HG02885 (cell line): ENCODE measurements at regions not wholly inside any gene's neighbourhood (a gene's known extent, or its start where the extent isn't known, plus 50 kb on each side); places are given as distances from the start of the nearest gene placed in this dataset.
"Not testable (repeated sequence)": the region's sequence is repeated elsewhere in the genome, so short reads cannot be mapped to it uniquely, and the experiment has no call there.

Experiments
- ATAC-seq: cut with Tn5 transposase; IDR thresholded peaks from one replicate; pipeline ENCODE4 v1.9.1; 2021; ENCODE audit warnings: mild to moderate bottlenecking; ENCODE audit not compliant: unreplicated experiment, poor library complexity

DNA sequence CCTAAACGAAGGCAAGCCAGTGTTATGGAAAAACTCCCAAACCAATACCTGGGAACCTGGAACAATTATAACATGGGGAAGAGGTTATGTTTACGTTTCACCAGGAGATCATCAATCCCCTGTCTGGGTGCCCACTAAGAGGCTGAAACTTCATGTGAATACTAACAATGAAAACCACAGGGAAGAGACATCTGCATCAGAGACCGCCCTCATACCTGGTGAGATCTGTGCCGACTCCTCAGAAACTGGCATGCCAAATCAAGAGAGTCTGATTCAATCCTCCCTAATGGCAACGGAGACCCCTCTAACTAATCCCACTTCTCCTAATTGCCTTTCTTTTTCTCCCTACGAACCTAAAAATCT, 163.2 kb downstream of the IER5 start:
- ATAC-seq, result no peak

DNA sequence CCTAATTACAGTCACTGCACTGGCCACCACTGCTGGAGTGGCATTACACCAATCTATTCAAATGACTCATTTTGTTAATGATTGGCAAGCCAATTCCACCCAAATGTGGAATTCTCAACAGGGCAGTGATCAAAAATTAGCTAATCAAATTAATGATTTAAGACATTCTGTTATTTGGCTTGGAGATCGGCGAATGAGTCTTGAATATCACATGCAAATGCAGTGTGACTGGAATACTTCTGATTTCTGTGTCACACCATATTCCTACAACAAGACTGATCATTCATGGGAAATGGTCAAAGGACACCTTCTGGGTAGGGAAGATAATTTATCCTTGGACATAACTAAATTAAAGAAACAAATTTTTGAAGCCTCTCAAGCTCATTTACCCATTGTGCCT, 165.1 kb downstream of the IER5 start:
- ATAC-seq, result not testable (repeated sequence)

DNA sequence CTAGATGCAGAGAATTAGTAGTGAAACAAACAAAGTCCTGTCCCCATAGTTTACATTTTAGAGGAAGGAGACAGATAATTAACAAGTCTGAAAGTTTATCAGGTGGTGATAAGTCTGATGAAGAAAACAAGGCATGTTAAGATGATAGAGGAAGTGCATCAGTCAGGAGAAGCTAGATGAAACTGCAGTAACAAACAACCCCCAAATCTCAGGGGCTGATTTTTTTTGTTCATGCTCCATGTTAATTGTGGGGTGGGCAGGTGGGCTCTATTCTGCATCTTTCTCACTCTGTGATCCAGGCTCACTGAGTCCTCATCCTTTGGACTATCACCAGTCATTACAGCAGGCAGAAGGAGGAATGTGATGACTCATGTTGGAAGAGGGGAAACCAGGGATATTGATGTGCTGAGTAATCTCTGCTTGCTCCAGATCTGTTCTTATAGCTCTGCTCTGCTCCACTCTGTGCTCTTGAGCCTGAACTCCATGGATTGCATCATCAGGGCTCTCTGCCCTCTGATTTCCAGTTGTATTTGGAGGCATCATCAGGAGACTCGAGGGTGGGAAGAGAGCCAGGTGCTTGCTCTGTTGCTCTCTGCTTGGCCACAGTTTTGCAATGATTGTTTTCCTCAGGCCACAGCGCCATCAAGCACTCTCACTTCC, 166.9 kb downstream of the IER5 start:
- ATAC-seq, result no peak

DNA sequence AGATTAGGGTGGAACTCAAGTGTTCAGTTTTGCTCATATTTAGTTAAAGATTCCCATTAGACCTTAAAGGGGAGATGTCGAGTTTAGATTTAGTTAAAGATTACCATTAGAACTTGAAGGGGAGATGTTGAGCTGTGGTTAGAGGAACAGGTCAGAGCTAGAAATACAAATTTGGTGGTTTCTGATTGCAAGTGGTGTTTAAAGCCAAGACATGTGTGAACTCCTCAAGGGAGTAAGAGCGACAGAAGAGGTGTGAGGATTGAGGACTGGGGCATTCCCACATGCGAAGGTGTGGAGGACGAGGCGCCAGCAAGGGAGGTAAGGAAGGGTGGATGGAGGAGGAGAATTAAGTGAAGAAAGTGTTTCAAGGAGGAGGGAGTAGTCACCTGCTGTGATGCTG, 168.6 kb downstream of the IER5 start:
- no peak for ATAC-seq

DNA sequence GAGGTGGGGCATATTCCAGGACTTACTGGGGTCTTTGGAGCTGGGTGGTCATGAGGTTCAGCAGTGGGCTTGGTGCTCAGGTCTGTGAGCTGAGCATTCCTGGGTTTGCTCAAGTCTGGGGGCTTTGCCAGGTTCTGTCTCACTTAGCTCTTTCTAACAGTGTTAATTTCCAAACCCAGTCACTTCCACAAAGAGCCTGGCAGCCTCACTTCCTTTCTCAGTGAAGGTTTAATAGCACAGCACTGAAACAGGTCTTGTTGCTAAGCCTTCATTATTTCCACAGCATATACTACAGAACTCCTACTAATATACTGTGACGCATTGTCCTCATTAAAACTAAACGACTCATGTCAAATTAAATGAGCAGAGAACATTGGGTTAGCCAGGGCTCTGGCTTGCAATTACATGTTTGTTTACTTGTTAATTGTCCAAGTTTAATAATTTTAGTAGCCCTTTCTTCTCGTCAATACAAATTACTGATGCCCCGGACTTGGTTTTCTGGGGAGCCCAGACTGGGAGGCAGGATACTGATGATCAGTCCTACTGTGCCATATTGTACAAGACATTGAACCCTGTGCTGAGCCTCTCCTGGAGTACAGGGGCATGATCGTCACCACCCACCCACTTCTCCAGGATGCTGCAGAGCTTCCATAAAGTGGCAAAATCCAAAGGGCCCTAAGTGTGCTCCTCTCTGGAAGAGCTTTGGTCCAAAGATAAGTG, 170.7 kb downstream of the IER5 start:
- ATAC-seq, result no peak

DNA sequence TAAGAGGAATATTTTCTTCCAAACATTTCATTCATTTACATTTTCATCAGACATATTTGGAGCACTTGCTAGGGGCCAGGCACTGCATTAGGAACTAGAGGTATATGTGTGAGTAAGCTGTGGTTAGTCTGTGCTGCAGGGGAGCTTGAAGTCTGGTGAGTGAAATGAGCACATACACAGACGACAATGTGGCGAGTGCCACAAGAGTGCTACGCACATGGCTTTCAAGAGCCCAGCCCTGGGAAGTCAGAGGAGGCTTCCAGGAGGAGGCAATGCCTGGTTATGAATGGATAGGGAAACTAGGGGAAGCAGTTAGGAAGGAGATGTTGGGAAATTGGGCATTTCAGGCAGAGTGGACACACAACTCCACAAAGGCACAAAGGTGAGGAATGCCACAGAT, 171.8 kb downstream of the IER5 start:
- no peak for ATAC-seq

DNA sequence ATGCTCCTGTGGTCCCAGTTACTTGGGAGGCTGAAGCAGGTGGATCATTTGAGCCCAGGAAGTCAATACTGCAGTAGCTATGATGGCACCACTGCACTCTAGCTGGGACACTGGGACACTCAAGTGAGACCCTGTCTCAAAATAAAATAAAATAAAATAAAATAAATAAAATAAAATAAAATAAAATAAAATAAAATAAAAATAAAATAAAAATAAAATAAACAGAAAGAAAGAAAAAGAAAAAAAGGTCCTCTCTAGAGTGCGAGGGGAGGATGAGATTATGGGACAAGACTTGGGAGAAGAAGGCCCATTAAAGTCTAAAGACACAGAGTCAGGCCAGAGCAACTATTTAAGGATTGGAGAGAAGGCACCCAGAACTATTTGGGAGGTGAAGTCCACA, 172.5 kb downstream of the IER5 start:
- no peak for ATAC-seq

DNA sequence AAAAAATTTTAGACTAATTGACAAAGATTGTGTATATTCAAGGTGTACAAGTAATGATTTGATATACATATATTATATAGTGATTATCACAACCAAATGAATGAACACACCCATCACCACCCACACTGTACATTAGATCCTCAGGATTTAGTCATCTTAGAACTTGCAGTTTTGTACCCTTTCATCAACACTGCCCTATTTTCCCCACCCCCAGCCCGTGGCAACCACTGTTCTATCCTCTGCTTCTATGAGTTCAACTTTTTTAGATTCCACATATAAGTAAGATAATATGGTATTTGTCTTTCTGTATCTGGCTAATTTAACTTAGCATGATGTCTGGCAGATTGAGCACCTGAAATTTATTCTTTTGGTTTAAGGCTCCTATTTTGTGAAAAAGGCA, 173.6 kb downstream of the IER5 start:
- ATAC-seq, result no peak

DNA sequence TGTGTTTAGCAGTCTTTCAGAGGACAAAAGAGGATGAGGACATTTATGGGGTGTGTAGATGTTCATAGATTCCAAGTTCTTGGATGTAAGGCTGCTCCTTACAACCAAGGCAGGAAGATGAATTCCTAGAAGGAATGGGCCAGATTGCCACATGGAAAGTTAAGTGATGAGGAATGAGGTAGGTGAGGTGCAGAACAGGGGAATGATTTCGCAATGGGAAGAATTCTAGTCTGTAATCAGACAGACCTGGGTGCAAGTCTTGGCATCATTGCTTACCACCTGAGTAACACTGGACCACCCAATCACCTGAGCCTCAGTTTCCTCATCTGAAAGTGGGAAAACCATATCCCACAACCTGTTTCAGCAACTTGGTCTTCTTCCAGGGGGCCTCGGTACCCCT, 174.9 kb downstream of the IER5 start:
- no peak for ATAC-seq

DNA sequence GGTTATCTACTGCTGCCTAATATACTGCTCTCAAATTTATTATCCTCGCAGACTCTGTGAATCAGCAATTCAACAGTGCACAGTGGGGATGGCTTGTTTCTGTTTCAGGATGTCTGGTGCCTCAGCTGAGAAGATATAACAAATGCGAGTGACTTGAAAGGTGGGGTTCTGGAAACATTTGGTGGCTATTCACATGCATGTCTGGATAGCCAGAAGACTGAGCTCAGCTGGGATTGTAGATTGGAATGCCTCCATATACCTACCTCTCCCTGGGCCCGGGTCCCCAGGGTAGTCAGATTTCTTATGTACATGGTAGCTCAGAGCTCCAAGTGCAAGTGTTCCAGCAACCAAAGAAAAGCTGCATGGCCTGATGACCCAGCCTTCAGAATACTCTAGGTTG, 176.3 kb downstream of the IER5 start:
- no peak for ATAC-seq

DNA sequence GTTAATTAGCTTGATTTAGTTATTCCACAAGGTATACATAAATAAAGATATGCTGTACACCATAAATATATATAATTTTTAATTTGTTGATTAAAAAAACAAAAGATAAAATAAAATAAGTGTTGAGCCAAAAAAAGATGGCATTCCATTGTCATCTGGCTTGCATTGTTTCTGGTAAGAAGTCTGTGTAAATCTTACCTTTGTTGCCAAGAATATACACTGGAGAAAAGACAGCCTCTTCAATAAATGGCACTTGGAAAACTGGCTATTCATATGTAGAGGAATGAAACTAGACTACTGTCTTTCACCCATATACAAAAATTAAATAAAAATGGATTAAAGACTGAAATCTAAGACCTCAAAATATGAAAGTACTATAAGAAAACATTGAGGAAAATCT, 196.5 kb downstream of the IER5 start:
- no peak for ATAC-seq

DNA sequence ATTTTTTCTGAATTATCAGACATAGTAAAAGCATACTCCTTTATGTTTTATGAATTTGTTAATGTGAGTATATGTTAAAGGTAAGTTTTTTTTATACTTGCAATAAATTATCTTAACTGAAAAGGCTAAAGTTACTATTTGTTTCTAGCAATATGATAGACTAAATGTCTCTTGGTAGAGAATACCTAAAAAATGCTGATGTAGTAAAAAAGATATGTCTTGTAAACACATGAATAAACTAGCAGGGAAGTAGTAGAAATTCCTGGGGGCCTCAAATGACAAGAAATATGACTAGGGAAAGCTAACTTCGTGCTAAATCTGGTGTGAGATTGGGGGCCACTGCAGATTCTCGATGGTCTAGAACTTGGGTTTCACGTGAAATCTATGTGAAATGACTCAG, 188.1 kb upstream of the CACNA1E start:
- ATAC-seq, result no peak

DNA sequence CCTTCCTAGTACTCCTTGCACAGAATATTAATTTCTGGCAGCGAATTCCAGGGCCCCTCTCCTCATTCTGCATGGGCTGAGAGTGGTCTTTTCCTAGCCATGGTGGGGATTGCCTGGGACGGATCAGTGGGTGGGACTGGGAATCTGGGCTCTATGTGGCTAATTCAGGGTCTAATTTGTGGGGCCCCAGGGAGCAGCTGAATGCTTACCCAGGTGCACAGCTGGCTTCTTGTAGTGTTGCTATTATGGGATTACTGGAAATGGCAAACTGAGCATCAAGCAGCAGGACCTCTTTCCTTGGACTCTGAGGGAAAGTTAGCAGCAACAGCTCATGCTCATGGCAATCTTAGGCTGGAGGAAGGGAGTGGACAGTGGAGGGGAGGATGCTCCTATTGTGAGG, 187.1 kb upstream of the CACNA1E start:
- no peak for ATAC-seq

DNA sequence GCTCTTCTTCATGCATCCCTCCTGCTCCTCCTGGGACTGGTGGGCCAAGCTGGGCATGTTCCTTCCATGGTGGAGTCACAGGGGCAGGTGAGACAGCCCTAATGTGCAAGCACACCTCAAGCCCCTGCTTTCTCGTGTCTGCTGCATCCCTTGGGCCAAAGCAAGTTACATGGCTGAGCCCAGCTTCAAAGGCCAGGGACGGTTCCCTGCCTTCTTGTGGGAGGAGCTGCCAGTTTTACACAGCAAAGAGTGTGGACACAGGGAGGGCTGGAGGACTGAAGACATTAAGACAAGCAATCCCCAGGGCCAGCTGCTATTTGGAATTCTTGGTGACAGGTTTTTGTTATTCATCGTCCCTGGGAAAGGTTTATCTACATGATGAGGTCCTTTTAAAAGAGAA, 175.2 kb upstream of the CACNA1E start:
- ATAC-seq, result no peak

DNA sequence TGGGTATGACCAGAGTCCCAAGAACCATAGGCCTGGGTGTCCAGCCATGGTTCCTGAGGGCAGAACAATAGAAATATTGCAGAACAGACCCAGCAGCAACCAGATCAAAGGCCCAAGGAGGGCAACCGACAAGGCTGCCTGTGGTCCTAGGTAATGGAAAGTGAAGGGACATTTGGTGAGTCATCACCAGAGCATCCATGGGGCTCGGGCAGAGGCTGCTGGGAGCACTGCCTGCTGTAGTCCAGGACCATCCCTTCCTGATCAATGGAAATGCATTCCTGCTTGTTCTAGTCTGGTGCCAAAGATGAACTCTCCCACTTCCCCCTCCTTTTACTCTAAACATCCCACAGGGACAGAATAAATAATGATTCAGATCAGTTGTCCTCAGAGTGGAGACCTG, 172.8 kb upstream of the CACNA1E start:
- ATAC-seq, result no peak

DNA sequence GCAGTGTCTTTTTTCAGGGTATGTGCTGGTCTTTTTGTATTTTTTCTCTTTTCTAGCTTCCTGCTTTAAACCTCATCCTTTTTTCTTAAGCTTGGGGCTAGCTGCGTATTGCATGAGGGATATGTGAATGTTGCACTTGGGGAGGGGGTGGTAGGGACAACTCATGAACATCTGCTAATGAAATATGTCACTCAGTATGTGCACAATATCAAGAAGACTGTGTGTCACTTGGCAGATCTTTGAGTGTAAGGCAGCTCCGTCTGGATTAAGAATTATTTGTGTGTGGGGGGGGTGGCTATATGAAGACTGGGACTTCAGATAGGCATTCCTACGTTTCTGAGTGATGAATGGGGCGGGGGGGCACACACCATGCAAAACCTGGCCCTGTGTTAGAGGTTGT, 170.4 kb upstream of the CACNA1E start:
- ATAC-seq, result no peak

DNA sequence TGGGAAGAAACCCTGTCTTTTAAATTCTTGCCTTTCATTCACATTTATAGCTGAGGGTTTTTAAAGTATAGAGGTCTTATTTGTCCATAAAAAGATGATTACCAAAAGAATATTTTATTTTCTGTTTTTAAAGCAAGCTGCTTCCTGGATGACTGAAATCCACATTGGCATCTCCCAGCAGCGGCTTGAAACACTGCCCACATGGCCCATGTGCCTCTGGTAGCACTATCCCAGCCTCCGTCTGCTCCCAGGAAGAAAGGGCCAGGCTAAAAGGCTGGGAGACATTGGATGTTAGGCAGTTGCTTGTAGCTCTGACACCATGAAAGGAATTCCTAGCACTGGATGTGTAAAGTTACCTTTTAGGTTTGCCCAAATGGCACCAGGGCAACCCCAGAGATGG, 169.9 kb upstream of the CACNA1E start:
- no peak for ATAC-seq

DNA sequence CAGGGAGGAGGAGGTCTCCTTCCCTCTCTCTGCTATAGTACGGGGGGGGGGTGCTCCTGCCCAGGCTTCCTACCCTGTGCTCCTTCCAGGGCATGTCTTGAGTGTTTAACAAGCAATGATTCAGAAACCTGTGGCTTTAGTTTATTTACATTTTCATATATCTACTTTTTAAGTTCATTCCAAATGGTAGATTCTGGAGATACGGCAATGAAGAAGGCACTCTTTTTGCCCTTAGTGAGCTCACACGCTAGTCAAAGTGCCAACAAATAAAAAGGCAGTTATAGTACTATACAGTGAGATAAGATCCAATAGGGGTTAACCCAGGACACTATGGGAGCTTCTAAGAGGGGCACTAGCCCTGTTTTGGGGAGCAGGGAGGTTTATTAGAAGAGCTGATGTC, 169.3 kb upstream of the CACNA1E start:
- ATAC-seq, result no peak

DNA sequence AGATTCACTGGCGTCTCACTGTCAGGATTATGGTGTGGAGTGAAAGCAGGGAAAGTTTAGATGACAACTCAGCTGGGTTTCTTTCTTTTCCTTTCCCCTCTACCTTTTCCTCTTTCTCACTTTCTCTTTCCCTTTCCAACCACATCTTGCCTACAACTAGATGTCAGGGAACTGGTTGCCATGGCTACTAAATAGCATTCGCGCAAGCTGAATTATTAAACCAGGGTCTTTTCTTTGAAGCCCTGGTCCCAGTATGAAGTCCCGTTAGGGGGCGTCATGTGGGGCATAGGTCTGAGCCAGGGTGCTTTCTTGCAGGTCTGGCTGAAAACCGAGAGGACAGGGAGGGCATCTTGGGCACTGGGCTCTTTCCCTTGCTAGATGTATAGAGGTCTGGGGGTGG, 168.4 kb upstream of the CACNA1E start:
- no peak for ATAC-seq

DNA sequence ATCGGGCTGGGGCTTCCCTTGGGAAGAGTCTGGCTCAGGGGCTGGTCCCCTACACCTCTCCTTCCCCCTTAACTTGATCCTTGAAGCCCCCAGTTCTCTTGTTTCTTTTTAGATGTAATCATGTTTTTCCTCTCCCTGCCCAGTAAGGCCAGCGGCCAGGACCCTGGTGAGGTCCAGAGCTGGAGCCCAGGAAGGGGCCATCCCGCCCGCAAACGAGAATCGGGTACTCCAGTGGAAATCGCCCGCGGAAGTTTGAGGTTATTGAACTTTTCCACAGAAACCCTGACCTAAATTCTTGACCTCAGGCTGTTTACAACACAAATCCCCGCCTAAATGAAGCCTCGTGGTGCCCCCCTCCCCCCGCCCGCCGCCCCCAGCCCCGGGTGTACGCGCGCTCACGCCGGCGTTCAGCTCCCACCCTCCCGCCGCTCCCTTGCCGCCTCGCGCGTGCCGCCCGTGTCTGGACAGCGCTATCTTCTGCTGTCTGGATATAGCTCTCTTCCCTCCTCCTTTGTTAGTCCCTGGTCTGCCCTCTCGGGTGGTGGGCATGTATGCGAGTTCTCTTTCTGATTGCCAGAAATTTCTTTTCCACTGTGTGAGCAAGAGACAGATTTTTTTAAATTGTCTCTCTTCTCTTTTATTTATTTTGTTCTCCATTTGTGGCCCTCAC, 165.9 kb upstream of the CACNA1E start:
- no peak for ATAC-seq

DNA sequence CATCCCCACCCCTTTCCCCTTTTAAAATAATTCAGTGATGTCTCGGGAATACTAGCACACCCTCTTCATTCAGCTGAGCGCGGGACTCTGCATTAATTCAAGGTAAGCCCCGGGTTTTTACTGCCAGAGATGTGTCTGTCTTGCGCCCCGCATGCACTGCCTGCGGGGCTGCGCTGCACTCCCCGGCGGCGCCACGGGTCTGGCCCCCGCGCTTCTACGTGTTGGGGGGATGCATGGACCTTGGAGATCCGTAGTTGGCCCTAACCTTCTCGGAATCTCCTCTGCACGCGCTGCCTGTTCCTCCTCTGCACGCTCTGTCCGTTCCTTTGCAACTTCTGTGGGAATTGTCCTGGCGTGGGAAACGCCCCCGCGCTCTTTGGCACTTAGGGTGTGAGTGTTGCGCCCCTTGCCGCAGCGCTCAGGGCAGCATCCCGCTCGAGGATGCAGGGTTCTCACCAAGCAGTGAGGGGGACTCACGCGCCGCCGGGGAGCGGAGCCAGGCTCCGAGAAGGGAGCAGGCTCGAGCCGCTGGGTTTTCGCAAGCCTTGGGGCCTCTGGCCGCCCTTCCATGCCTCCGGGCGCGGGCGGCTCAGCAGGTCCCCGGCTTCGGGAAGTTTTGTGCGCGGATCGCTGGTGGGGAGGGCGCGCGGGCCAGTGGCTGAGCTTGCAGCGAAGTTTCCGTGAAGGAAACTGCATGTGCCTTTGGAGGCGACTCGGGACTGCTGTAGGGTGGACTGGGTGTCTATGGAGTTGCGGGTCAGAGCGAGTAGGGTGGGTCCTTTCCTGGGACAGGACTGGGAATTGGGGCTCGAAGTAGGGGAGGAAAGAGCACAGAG, 165.1 kb upstream of the CACNA1E start:
- no peak for ATAC-seq
